Left colon (tissue), 2 donors: ENCODE measurements at regions not wholly inside any gene's neighbourhood (a gene's known extent, or its start where the extent isn't known, plus 50 kb on each side); places are given as distances from the start of the nearest gene placed in this dataset.

ENCODE experiments used
- ATAC-seq: fragments of 200-7000 bp; cut with Tn5 transposase; one replicate; pipeline ENCODE4 v1.9.1; 2020; ENCODE audit warnings: mild to moderate bottlenecking, moderate library complexity
- DNase-seq, 2 donors: peaks; one replicate each; pipeline ENCODE4 v3.0.0-alpha.2; 2020
- intact Hi-C, 2 donors: fragments of 100-400 bp; cut with DNase I in 1 of 2; cut with micrococcal nuclease in 1 of 2; formaldehyde crosslinking; loops; one replicate each; pipeline versions ENCODE4 v1.11.2 to v1.14.0; 2022; cut with DNase I, micrococcal nuclease
- donor health status: DM: no; HTN: no; CAD: no.
- donor health status: DM: yes; HTN: yes; CAD: no.

DNA sequence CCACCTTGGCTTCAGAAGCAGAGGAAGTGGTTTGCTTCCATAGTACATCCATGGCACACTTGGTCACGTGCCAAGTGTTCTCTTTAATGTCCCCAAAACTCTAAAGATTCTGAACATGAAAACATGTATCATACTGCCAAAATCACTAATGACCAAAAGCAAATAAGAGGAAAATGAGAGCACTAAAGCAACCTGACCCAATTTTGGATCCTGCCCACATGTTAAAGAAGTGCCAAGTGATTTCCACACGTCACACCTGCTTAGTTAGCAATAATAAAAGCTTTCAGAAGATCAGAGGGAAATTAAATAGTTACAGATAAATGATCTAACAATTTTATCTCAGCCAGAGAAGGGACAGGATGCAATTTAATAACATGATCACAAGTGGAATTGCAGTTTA lies 1170.0 kb downstream of the XPNPEP1 start:
- intact Hi-C loops: no loop called here
- no peak for DNase-seq
- ATAC-seq: no peak

DNA sequence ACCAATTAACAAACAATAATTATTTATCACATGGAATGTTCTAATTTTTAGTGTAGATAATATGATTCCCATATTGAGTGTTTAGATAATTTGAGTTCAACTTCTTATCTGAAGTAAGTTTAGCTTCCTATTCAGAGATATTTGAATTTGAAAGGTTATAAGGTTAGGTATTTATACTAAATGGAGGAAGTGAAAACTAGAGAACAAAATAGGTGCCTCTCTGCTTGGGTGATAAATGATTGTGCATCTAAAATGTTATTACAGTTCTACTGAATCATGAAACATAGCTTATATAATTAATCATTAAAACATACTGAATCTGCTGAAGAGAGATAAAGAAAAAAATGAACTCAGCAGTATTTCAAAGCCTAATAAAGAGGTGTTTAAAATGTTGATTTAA lies 1174.3 kb downstream of the XPNPEP1 start:
- DNase-seq (no peak), ATAC-seq (no peak)
- intact Hi-C loops: no loop called here

DNA sequence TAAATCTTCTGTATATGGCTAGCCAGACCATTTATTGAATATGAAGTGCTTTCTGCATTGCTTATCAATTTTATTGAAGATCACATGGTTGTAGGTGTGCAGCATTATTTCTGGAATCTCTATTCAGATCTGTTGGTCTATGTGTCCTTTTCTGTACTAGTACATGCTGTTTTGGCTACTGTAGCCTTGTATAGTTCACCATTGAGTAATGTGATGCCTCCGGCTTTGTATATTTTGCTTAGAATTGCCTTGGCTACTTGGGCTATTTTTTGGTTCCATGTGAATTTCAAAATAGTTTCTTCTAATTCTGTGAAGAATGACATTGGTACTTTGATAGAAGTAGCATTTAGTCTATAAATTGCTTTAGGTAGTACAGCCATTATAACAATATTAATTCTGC lies 1187.2 kb downstream of the XPNPEP1 start:
- intact Hi-C loops: no loop called here
- no peak for ATAC-seq
- no peak for DNase-seq

DNA sequence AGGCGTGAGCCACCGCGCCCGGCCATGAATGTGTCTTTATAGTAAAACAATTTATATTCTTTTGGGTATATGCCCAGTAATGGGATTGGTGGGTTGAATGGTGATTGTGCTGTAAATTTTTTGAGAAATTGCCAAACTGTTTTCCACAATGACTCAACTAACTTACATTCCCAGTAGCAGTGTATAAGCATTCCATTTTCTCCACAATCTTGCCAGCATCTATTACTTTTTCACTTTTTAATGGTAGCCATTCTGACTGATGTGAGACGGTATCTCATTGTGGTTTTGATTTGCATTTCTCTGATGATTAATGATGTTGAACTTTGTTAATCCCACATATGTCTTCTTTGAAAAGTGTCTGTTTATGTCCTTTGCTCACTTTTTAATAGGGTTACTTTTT lies 1187.9 kb downstream of the XPNPEP1 start:
- DNase-seq: no peak
- intact Hi-C loops: no loop called here
- ATAC-seq: no peak

DNA sequence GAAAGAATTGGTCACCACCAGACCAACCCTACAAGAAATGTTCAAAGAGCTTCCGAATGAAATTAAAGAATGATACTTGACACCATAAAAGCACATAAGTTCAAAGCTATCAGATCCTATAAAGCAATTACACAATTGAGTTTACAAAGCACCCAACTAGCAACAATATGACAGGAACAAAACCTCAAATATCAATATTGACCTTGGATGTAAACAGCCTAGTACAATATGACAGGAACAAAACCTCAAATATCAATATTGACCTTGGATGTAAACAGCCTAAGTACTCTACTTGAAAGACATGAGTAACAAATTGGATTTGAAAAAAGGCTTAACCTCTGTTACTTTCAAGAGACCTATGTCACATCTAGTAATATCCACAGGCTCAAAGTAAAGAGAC lies 1201.4 kb downstream of the XPNPEP1 start:
- intact Hi-C loops: no loop called here
- DNase-seq (no peak), ATAC-seq (peak; percentile 52)

DNA sequence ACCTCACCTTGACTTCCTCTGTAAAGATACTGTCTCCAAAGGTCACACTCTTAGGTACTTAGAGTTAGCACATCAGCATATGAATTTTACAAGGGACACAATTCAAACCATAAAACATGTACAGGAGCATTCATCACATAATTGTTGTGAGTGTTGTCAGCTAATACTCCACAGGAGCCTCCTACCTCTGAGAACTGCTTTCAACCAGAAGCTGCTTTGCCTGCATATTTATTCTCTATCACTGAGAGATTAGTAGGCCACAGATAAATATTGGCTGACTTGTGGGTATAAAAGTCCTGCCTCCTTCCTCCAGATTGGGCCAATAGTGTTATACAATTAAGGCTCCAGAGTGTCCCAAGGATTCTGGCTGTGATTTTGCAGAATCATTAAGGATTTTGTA lies 1207.0 kb downstream of the XPNPEP1 start:
- DNase-seq (no peak), ATAC-seq (no peak)
- intact Hi-C loops: no loop called here

DNA sequence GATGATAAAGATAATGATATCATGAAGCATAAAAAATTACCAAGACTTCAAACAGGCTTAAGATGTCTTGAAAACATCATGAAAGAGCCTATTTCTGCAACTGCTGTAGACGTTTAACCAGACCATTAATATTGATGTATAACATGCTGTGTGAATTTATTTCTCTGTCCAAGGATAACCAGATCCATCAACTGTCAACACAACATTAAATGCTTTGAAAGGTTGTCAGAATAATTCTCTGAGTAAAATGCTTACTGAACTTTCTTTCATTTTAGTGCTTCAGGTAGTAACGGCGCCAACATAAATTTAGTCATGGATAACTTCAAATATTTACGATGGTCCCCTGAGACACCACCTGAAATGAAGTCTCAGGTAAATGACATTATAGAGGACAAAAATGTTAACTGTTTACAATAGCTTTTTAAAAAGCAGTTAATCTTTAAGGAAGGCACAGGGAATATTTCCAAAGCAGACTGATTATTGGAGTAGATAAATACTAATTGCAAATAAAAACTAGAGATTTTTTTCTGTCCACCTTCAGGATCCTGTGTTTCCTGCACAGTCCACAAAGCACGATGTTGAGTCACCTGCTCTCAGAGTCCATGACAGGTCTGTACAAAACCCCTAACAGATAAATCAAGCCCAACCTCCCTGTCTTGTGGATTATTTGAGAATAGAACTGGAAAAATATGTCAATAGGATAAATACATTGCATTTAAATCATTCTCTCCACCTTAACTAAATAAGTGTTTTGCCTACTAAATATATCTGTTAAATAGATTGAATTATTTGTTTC lies 1213.2 kb downstream of the XPNPEP1 start:
- DNase-seq (no peak), ATAC-seq (no peak)
- intact Hi-C loops: no loop called here

DNA sequence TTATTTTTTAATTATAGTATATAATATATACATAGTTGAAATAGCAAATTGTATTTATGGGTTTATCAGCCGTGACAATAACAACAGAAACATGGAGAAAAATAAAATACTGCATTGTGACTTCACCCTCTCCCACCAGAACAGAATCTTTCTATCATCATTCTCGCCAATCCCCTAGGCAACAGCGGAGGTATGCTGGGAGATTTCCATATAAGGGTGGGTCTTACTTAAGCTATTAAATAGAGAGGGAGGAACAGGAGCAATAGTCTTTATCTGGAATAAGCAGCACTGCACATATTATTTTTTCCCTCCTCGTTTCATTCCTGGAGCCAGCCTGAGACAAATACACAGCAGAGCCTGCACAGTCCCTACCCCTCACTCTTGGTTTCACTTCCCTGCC lies 1214.9 kb downstream of the XPNPEP1 start:
- ATAC-seq (no peak), DNase-seq (no peak)
- intact Hi-C loops: no loop called here

DNA sequence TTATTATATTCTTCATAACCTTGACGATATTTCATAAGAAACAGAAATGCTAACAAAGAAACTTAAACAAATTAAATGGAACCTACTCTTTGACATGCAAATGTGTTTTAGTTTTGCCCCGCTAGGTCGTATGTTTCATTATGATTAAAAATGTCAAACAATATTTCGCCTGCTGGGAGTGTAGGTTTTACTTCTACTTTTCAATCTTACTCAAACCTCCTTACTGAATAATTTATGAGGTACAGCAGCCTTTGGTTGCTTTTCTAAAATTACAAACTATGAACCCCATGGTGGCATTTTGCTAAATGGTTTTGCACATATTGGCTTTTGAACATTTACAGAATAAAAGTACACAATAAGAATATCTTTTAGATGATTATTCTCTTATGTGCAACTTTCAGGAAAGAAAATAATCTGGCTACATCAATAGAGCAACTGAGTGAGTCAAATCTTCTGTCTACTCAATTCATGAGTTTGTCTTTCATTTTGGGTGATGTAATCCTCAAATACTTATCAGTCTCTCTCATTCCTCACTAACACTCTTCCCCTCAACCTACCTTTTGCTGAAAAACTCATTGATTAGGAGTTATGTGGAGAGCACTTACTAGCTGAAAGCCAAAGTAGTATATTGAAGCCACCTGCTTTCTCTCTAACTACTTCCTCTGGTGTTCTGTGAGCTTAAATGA lies 1226.4 kb downstream of the XPNPEP1 start:
- no peak for ATAC-seq
- intact Hi-C loops: no loop called here
- DNase-seq: no peak

DNA sequence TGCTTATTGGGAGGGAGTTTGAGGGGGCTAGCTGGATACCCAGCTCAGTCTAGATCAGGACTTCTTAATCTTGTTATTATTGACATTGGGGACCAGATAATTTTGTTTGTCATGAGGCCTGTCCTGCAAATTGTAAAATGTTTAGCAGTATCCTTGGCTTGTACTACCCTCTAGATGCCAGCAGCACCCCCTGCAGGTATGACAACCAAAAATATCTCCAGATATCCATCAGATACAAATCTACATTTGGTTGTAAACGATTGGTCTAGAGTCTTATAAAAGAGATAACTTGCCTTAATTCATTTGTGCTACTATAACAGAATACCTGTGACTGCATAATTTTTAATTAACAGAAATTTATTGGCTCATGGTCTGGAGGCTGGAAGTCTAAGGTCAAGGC lies 1232.2 kb downstream of the XPNPEP1 start:
- no peak for DNase-seq
- intact Hi-C loops: no loop called here
- ATAC-seq: no peak

DNA sequence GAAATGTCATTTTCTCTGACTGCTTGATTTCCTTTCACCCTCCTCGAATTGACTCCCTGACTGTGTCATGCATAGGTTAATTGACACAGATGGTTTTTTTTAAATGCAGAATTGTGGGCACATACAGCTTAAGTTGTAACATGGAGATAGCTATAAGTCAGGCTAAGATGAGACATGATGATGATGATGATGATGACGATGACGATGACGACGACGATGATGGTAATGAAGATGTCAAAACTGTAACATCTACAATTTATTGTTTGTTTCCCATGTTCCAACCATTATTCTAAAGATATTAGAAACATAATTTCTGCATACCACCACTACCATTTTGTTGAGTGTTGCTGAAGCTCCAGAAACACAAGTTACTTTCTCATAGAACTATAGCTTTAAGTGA lies 1232.8 kb downstream of the XPNPEP1 start:
- intact Hi-C loops: no loop called here
- DNase-seq (no peak), ATAC-seq (no peak)

DNA sequence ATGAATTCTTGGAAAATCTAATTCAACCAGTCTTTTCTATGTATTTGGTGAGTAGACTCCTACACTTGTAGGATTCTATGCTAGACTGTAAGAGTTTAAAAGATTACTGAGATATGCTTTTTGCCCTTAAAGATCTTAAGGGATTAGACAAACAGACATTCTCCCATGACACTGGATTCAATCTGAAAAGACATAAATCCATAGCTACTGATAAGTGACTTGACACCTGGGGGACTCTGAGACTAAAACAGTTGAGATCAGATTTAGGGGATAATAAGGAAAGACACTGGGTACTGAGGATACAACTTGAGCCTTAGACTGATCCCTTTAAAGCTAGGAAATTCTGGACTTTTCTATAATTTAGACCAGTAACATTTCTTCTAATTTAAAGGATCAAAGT lies 1233.4 kb downstream of the XPNPEP1 start:
- intact Hi-C loops: no loop called here
- no peak for DNase-seq
- no peak for ATAC-seq

DNA sequence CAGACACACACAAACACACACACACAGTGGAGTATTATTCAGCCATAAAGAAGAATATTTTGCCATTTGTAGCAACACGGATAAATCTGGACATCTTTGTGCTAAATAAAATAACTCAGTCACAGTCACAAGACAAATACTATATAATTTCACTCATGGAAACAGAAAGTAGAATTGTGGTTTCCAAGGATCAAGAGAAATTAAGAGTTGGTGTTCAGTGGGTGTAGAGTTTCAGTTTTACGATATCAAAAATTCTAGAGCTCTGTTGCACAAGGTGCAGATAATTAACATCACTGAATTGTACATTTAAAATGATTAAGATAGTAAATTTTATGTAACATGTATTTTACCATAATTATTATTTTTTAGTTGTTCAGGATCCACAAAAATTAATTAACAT lies 1235.0 kb downstream of the XPNPEP1 start:
- ATAC-seq (no peak), DNase-seq (no peak)
- intact Hi-C loops: no loop called here

DNA sequence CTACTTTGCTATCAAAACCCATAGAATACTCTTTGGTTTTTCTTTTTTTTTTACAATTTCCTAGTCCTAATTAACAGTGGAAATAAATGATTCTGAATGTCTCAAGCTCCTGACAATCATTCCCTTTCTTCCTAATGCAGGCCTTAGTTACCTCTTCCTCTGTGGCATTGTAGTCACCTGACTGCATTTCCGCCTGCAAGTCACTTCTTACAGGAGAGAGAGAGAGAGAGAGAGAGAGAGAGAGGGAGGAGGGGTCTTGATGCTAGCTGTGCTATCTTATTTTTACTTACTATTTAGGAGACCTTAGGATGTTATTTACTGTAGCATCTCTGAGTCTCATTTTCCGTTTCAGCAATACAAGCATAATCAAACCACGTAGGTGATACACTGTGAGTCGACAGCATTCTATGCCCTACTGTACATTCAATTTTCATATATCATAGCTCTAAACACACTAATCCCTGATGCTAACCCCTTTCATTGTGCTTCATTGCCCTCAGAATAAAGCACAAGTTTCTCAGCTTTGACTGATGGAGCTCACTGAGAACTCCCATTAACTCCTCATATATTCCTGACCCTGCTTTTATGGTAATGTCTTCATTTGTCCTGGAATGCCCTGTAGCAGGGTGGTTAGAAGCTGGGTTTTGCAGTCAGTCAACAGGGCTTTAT lies 1237.3 kb downstream of the XPNPEP1 start:
- ATAC-seq (no peak), DNase-seq (no peak)
- intact Hi-C loops: no loop called here

DNA sequence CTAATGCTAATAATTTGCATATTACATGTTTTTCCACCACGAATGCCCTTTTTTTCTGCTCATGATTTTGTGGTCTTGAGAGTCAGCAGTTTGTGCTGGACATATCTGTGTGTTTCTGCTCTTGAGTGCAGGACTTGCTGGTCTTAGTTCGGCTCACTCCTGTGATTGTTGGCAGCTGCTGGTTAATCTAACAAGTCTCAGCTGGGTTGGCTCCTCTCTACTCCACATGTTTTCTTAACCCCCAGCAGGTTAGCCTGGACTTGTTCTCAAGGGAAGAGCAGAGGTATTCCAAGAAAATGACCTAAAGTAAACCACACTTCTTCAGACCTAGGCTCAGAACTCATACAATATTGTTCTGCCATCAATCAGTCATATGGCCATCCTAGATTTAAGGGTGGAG lies 1238.9 kb downstream of the XPNPEP1 start:
- no peak for DNase-seq
- intact Hi-C loops: no loop called here
- ATAC-seq: no peak

DNA sequence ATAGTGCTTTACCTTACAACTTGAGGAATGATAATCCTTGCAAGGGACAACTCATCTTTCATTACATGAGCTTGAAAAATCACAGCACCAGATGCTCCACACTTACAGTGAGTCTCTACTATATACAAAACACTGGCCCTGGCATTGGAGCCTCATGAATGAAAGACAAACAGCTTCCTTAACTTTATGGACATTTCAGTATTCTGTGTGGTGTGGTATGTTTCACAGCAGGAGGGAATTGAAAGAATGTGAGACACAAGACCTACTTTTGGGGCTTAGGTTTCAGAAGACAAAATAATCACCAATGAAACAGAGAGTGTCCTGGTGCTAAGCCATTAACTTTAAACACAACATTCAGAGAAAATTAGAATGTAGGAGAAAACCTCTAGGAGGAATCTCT lies 1249.6 kb downstream of the XPNPEP1 start:
- no peak for ATAC-seq
- intact Hi-C loops: no loop called here
- no peak for DNase-seq

DNA sequence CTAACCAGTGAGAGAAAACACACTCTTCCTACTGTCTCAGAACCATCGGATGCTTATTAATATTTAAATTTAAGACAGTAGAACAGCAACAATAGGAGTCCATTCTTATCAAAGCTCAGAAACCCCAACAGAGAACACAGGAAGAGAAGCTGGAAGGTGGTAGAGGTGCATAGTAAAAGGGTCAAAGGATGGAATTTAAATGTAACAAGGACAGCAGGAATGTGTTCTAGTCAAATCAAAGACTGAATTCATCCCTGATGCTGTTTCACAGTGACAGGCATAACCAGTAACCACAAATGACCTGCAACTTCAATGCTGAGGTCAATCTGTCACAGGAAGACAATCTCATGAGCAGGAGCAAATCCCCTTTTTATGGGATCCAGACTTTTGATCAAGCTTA lies 1259.7 kb downstream of the XPNPEP1 start:
- no peak for DNase-seq
- intact Hi-C loops: no loop called here
- no peak for ATAC-seq

DNA sequence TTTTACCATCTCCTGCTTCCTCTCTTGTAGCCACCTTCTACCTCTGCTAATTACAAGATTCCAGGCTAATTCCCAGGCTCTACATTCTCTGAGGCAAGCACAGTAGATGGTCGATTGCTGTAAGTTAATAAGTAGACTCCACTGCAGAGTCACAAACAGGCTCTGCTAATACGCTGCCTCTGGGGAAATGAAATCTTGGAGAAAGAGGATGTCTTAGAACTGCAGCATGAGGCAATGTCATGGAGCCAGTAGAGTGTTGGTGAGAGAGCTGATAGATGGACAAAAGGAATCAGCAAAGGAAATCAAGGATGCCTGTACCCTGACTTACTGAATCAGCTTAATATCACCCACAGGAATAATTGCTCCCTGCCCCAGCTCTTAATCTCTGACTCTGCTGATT lies 1260.3 kb downstream of the XPNPEP1 start:
- intact Hi-C loops: no loop called here
- ATAC-seq (no peak), DNase-seq (no peak)

DNA sequence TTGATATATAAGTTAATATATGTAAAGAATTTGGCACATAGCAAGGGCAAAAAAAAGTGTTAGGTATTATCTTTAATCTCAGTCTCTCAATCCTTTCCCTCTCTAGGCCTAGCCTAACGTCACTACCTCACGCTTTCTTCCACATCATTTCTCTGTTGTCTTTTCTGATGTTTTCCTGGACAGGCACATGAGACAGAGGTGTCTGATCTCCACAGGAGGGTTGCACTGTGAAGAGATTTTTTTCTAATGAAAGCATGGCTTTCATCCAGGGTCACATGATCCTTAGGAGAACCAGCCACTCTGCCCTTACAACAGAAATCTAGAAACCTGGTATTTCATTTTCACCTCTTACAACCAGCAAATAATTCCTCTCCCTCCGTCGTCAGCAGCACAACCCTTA lies 1268.3 kb downstream of the XPNPEP1 start:
- ATAC-seq (no peak), DNase-seq (no peak)
- intact Hi-C loops: no loop called here

DNA sequence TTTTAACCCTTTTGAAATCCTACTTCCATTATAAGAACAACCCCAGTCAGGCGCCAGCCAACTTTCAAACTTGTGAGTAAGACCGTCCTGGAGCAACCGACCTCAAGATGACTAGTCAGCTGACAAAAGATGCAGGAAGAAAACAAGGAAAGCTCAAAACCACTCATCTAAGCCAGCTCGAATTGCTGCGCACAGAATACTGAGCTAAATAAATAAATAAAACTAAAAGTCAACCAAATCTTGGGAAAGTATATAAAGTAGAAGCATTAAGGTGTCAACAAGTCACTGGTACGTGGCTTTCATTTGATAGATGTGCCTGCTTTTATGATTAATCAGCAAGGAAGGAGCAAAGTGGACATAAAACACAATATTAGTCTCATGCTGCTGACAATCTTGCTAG lies 1269.8 kb downstream of the XPNPEP1 start:
- ATAC-seq: no peak
- intact Hi-C loops: no loop called here
- no peak for DNase-seq
